IPS-15b (cell line): ENCODE measurements at regions not wholly inside any gene's neighbourhood (a gene's known extent, or its start where the extent isn't known, plus 50 kb on each side); places are given as distances from the start of the nearest gene placed in this dataset.

ENCODE experiments used
- H3K27me3 ChIP-seq: one replicate; pipeline ENCODE4 v1.6.1; 2013; ENCODE audit warnings: low read length; ENCODE audit not compliant: control insufficient read depth, insufficient read depth
- H3K36me3 ChIP-seq: one replicate; pipeline ENCODE4 v1.6.1; 2013; ENCODE audit warnings: low read length; ENCODE audit not compliant: control insufficient read depth, insufficient read depth
- H3K4me1 ChIP-seq: one replicate; pipeline ENCODE4 v1.6.1; 2013; ENCODE audit warnings: mild to moderate bottlenecking, low read length; ENCODE audit not compliant: control insufficient read depth, insufficient read depth
- H3K4me3 ChIP-seq: one replicate; pipeline ENCODE4 v1.5.1; 2013; ENCODE audit warnings: low read depth, low read length
- H3K9ac ChIP-seq: one replicate; pipeline ENCODE4 v1.6.1; 2013; ENCODE audit warnings: low read depth, mild to moderate bottlenecking, low read length
- H3K9me3 ChIP-seq: one replicate; pipeline ENCODE4 v1.6.1; 2013; ENCODE audit warnings: mild to moderate bottlenecking, low read length; ENCODE audit not compliant: control insufficient read depth, insufficient read depth

DNA sequence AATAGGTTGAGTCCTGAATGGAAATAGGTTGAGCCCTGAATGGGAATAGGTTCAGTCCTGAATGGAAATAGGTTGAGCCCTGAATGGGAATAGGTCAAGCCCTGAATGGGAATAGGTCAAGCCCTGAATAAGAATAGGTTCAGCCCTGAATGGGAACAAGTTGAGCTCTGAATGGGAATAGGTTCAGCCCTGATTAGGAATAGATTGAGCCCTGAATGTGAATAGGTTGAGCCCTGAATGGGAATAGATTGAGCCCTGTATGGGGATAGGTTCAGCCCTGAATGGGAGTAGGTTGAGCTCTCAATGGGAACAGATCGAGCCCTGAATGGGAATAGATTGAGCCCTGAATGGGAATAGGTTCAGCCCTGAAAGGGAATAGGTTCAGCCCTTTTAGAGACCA lies 590.8 kb upstream of the ADAMTS16 start:
- Histone ChIP-seq H3K4me3 (no peak overlapping the region), H3K36me3 (no peaks in the 10 kb centered on the region), H3K4me1 (no peaks in the 10 kb centered on the region), H3K9ac (no peak overlapping the region), H3K9me3 (no peaks in the 10 kb centered on the region), H3K27me3 (no peaks in the 10 kb centered on the region)

DNA sequence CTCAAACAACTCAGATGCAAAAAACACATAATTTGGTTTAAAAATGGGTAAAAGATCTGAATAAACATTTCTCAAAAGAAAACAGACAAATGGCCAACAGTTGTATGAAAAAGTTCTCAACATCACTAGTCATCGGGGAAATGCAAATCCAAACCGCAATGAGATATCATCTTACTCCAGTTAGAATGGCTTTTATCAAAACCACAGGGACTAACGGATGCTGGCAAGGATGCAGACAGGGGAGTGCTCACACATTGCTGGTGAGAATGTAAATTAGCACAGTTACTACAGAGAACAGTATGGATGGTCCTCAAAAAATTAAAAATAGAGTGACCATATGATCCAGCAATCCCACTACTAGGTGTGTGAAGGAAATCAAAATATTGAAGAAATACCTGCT lies 589.1 kb upstream of the ADAMTS16 start:
- no peaks in the 10 kb centered on the region for H3K27me3 ChIP-seq
- H3K9me3 ChIP-seq = no peaks in the 10 kb centered on the region
- H3K4me1 ChIP-seq = no peaks in the 10 kb centered on the region
- no peak overlapping the region for H3K4me3 ChIP-seq
- no peaks in the 10 kb centered on the region for H3K36me3 ChIP-seq
- H3K9ac ChIP-seq = no peak overlapping the region

DNA sequence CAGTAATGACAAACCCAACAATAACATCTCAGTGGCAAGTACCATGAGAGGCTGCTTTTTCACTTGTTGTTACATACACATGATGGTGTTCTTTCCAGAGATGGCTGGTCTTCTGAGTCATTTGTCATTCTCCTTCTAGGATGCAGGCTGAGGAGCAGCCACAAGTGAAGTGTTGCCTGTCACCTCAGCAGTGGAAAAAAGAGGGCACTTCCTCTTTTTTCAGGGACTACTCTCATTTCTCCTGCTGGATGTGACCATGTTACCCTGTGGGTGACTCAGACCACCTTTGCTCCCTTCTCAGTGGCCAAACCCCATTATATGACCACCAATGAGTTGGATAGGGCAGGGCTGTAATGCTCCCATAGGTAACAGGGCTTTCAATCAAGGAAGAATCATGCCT lies 587.0 kb upstream of the ADAMTS16 start:
- Histone ChIP-seq H3K27me3 (no peaks in the 10 kb centered on the region), H3K4me1 (peaks cover 2% of the 10 kb centered on the region), H3K4me3 (no peak overlapping the region), H3K9me3 (no peaks in the 10 kb centered on the region), H3K9ac (no peak overlapping the region), H3K36me3 (no peaks in the 10 kb centered on the region)

DNA sequence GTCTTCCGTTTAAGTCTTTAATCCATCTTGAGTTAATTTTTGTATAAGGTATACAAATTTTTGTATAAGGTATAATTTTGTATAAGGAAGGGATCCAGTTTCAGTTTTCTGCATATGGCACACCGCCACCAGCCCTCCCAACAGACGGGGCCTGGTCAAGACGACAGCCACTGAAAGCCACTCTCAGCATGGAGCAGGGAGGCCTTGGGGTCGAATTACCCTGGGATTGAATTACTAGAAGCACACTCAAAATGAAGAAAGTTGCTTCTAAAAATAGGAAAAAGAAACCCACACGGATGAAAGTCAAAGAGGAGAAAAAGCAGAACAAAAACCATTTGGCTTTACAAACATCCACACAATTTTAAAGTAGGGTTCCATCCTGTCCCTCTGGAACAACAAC lies 586.2 kb upstream of the ADAMTS16 start:
- Histone ChIP-seq H3K36me3 (no peaks in the 10 kb centered on the region), H3K9me3 (no peaks in the 10 kb centered on the region), H3K4me3 (no peak overlapping the region), H3K9ac (no peak overlapping the region), H3K4me1 (peaks cover 2% of the 10 kb centered on the region), H3K27me3 (no peaks in the 10 kb centered on the region)

DNA sequence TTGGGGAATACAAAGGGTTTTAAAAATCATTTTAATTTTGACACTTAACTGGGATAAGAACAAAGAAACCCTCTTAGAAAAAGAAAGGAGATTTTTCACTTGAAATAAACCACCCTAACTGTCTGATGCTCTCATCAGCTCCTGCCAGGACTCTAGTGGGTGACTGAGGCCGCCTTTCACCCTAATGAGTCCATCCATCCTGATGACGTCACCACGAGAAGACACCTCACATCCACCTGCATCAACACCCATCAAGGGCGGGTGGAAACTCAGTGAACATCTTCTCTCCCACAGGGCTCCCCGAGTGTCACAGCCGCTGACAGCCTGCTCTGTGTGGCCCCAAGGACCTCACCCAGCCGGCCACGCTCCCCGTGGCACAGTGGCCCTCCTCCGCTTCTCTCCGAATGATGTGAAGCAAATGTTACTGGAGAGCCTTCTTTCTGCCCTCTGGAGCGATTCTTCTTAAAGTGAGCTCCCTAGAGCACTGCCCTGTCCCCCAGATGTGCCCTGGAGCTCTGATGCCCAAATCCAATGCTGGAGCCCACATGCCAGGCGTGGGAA lies 584.3 kb upstream of the ADAMTS16 start:
- no peak overlapping the region for H3K9ac ChIP-seq
- no peaks in the 10 kb centered on the region for H3K36me3 ChIP-seq
- H3K4me3 ChIP-seq = no peak overlapping the region
- no peaks in the 10 kb centered on the region for H3K9me3 ChIP-seq
- no peaks in the 10 kb centered on the region for H3K27me3 ChIP-seq
- peaks cover 2% of the 10 kb centered on the region for H3K4me1 ChIP-seq

DNA sequence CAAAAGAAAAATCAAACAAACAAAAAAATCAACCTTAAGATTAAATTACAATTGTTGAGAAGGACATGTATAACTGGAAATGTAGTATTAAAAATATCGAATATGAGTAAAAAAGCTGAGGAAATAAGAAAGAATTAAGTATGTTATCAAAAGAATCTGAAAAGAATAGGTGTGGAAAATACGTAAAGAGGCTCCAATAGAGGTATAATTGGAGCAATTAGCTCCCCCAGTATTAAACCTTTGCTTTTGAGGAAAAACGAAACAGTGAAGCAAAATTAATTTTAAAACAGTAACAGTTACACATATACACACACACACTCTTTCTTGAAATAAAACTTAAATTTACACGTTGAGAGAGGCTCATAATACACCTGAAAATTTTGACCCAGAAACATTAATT lies 578.7 kb upstream of the ADAMTS16 start:
- Histone ChIP-seq H3K36me3 (no peaks in the 10 kb centered on the region), H3K9ac (no peak overlapping the region), H3K4me1 (peaks cover 2% of the 10 kb centered on the region), H3K27me3 (no peaks in the 10 kb centered on the region), H3K4me3 (no peak overlapping the region), H3K9me3 (no peaks in the 10 kb centered on the region)

DNA sequence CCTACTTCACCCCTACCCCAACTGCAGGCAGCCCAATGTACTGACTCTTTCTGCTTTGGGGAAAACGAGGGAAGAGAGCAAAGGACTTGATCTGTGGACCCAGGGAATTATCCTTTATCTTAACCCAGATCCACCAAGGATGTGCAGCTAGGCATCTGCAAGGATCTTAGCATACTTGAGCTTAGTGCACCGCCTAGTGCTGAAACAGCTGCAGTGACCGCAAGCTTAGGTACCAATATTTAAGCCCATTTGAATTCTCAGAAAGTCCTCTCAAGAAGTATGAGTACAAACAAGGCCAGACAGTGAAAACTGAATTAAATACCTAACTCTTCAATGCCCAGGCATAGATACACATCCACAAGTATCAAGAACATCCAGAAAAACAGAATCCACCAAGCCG lies 576.7 kb upstream of the ADAMTS16 start:
- Histone ChIP-seq H3K4me3 (no peak overlapping the region), H3K9ac (no peak overlapping the region), H3K36me3 (no peaks in the 10 kb centered on the region), H3K4me1 (no peaks in the 10 kb centered on the region), H3K9me3 (no peaks in the 10 kb centered on the region), H3K27me3 (no peaks in the 10 kb centered on the region)

DNA sequence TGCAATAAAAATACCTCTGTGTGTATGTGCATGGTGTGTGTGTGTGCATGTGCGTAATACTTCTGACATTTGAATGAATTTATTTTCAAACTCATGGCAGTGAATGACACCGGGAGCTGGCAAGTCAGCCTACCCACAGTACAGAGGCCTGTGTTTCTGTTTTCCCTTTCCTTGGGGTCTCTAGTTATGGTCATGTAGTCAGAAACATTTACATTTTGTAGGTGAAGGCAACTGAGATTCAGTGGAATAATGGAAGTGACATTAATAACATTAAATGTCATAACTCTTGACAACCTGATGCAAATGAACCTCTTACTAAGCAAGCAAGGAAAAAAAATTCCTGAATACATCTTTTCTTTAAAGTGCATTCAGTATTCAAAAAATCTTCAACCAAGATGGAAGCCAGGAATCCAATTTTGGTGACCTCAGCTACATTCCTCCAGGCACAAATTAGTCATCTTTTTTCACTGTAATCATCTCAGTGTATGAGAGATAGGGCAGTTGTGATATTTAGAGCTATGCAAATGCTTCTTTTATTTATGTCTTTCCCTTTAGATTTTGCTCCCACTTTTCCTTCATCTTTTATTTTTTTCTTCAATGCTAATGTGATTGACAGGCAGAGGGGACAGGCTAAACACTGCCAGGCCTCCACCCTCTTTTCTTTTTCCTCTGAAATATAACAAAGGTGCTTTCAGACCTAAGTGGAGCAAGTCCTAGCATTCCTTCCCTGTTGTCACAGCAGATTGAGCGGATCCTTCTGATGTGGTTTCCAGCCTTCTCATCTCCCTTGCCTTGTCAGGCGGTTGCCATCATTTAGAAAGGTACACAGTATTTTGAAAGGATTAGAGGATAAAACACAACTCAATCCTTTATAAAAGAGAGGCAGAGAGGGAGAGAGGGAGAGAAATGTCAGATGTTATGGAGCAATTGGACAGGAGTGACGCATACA lies 569.8 kb upstream of the ADAMTS16 start:
- H3K9ac ChIP-seq = no peak overlapping the region
- no peaks in the 10 kb centered on the region for H3K27me3 ChIP-seq
- no peaks in the 10 kb centered on the region for H3K9me3 ChIP-seq
- H3K4me3 ChIP-seq = no peak overlapping the region
- H3K36me3 ChIP-seq = no peaks in the 10 kb centered on the region
- peaks cover 12% of the 10 kb centered on the region for H3K4me1 ChIP-seq

DNA sequence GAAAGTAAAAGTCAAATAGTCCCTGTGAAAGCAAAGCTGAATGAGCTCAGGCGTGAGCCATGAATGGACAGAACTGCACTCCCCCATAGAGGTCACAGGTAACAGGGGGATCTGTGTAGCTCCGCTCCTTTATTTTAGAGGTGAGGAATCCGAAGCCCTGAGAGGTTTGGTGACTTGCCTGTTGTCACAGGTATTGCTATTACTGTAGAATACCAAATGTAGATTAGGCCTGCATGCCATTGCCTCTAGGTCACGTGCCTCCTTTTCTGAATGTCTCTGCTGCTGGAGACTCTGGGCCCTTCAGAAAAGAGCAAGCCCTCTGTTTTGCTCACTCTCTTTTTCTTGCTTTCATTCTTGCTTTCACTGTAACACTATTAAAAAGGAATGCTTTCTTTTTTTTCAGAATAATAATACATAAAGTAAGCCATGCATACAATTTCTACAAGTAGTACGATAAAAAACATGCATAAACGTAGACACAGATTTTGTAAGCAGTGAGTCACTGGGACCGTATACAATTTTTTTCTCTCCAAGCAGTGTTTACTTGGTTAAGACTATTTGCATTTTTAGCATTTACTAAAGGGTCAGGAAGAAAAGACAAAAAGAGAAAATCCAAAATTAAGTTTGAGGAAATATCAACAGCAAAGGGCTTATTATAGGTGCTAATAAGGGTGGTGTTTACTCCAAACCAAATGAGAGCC lies 568.7 kb upstream of the ADAMTS16 start:
- Histone ChIP-seq H3K9ac (no peak overlapping the region), H3K36me3 (no peaks in the 10 kb centered on the region), H3K4me1 (peaks cover 12% of the 10 kb centered on the region), H3K4me3 (no peak overlapping the region), H3K9me3 (no peaks in the 10 kb centered on the region), H3K27me3 (no peaks in the 10 kb centered on the region)

DNA sequence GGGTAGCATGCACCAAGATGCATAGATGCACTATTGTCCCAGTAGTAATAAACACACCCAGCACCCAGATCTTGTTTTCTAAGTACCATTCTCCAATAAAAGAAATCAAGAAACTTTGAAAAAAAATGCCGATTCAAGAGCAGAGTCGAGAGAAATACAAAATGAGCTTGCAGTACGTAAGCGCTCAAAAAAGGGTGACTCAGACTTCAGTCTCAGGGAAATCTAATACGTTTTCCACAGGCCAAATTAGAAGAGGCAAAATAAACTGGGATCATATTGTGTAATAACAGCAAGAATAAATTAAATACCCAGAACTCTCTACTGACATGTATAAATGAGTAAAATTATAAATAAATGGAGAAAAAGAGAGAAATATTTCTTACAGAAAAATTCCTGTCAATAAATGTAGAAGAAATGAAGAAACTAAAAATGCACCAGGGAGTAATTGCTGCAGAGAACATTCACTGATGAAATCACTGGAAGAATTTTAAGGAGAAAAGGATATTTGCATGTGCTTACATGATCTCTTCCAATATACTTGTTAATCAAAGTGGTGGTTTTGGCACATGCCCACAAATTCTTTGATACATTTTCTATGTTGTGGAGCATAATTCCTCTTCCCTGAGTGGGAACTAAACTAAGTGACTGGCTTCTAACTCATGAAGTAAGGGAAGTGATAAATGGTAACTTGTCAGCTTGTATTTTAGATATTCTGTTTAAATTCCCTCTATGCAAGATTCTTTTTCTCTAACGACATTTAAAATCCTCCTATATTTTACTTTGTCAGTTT lies 567.6 kb upstream of the ADAMTS16 start:
- Histone ChIP-seq H3K4me1 (peaks cover 12% of the 10 kb centered on the region), H3K36me3 (no peaks in the 10 kb centered on the region), H3K9me3 (no peaks in the 10 kb centered on the region), H3K27me3 (no peaks in the 10 kb centered on the region), H3K9ac (no peak overlapping the region), H3K4me3 (no peak overlapping the region)

DNA sequence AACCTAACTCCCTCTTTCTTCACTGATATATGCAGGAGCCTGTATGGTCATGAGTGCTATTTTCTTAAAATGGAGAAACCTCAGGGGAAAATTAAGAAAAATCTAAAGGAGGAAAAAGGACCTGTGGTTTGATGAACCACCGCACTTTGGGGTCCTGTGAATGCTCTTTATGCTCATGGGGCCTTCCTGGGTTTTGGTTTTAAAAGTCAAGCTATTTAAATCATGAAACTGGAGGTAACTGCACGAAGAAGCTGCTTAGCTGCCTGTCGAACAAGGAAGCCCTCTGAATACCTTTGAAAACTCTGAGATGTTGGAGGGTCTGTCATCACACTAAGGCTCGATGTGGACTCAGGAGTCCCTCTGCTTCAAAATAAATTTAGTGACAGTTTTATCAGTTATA lies 564.5 kb upstream of the ADAMTS16 start:
- Histone ChIP-seq H3K4me1 (peaks cover 6% of the 10 kb centered on the region), H3K9ac (no peak overlapping the region), H3K36me3 (no peaks in the 10 kb centered on the region), H3K9me3 (no peaks in the 10 kb centered on the region), H3K4me3 (no peak overlapping the region), H3K27me3 (no peaks in the 10 kb centered on the region)
